ENCODE measurements at regions not wholly inside any gene's neighbourhood (a gene's known extent, or its start where the extent isn't known, plus 50 kb on each side); places are given as distances from the start of the nearest gene placed in this dataset.

DNA sequence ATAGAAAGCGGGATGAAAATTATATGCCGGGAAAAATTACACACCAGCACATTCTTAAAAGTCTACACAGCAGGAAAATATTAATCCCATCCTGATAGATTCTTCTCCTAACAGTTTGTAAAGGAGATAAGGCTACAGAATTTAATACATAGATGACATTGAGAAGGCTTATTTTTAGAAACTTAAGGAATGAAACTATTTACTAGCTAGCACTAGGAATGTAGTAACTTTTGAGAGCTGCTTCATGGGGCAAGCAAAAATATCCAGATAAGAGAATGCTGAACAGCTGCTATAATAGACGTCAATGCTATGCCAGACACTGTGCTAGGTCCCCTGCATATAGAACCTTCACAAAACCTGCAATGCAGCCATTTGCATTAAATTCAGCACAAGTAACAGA, 912.7 kb upstream of the NR2F2 start:
- no peak for TF ChIP-seq POLR2A (IDR thresholded peaks at IDR 0.05)
- TF ChIP-seq, protein P1, sequence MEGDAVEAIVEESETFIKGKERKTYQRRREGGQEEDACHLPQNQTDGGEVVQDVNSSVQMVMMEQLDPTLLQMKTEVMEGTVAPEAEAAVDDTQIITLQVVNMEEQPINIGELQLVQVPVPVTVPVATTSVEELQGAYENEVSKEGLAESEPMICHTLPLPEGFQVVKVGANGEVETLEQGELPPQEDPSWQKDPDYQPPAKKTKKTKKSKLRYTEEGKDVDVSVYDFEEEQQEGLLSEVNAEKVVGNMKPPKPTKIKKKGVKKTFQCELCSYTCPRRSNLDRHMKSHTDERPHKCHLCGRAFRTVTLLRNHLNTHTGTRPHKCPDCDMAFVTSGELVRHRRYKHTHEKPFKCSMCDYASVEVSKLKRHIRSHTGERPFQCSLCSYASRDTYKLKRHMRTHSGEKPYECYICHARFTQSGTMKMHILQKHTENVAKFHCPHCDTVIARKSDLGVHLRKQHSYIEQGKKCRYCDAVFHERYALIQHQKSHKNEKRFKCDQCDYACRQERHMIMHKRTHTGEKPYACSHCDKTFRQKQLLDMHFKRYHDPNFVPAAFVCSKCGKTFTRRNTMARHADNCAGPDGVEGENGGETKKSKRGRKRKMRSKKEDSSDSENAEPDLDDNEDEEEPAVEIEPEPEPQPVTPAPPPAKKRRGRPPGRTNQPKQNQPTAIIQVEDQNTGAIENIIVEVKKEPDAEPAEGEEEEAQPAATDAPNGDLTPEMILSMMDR (IDR thresholded peaks at IDR 0.05): no peak
